Hepatocyte (in vitro differentiated cells): ENCODE measurements at regions not wholly inside any gene's neighbourhood (a gene's known extent, or its start where the extent isn't known, plus 50 kb on each side); places are given as distances from the start of the nearest gene placed in this dataset.
A peak's percentile ranks its signal among the peaks of the same experiment; 100 is the strongest.

ENCODE experiments used
- DNase-seq: peaks from one replicate; pipeline ENCODE4 v3.0.0-alpha.2; 2016; ENCODE audit warnings: low spot score
- H2AFZ ChIP-seq: fragments of 200-600 bp; sonication (generic); 2 replicates; pipeline ENCODE4 v1.6.0; 2016; ENCODE audit warnings: antibody characterized with exemption, mild to moderate bottlenecking
- H3K27ac ChIP-seq: fragments of 200-600 bp; sonication (generic); 2 replicates; pipeline ENCODE4 v1.5.1; 2016; ENCODE audit warnings: mild to moderate bottlenecking
- H3K27me3 ChIP-seq: fragments of 200-600 bp; sonication (generic); 2 replicates; pipeline ENCODE4 v1.6.1; 2016
- H3K36me3 ChIP-seq: fragments of 200-600 bp; sonication (generic); replicated peaks from 2 replicates; pipeline ENCODE4 v1.5.1; 2016; ENCODE audit warnings: low read depth; ENCODE audit not compliant: insufficient read depth
- H3K4me1 ChIP-seq: fragments of 200-600 bp; sonication (generic); 2 replicates; pipeline ENCODE4 v1.5.1; 2016; ENCODE audit warnings: mild to moderate bottlenecking, moderate library complexity; ENCODE audit not compliant: insufficient read depth
- H3K4me2 ChIP-seq: fragments of 200-600 bp; sonication (generic); 2 replicates; pipeline ENCODE4 v1.6.0; 2016
- H3K4me3 ChIP-seq: fragments of 200-600 bp; sonication (generic); 2 replicates; pipeline ENCODE4 v1.5.1; 2016; ENCODE audit warnings: mild to moderate bottlenecking
- H3K79me2 ChIP-seq: fragments of 200-600 bp; sonication (generic); 2 replicates; pipeline ENCODE4 v1.6.0; 2017; ENCODE audit warnings: mild to moderate bottlenecking
- H3K9me2 ChIP-seq: fragments of 200-600 bp; sonication (generic); replicated peaks from 2 replicates; pipeline ENCODE4 v1.6.0; 2017; ENCODE audit warnings: mild to moderate bottlenecking; ENCODE audit not compliant: insufficient read depth
- H3K9me3 ChIP-seq: fragments of 200-600 bp; sonication (generic); 2 replicates; pipeline ENCODE4 v1.5.1; 2016; ENCODE audit warnings: low read depth, mild to moderate bottlenecking
- H4K20me1 ChIP-seq: fragments of 200-600 bp; sonication (generic); 2 replicates; pipeline ENCODE4 v1.6.0; 2016; ENCODE audit warnings: mild to moderate bottlenecking; ENCODE audit not compliant: insufficient read depth, poor library complexity, severe bottlenecking
- EZH2 ChIP-seq: fragments of 200-600 bp; sonication (generic); IDR thresholded peaks from 2 replicates; pipeline ENCODE4 v1.6.1; 2016; ENCODE audit warnings: antibody characterized with exemption, mild to moderate bottlenecking, borderline replicate concordance
- EZH2phosphoT487 ChIP-seq: fragments of 200-600 bp; sonication (generic); IDR thresholded peaks from one replicate; pipeline ENCODE4 v1.6.1; 2018; ENCODE audit warnings: antibody characterized with exemption, mild to moderate bottlenecking, low read depth, moderate library complexity; ENCODE audit not compliant: unreplicated experiment, severe bottlenecking
- WGBS: methylation state at CpG from one replicate; pipeline ENCODE4 v1.1.6; 2016; ENCODE audit warnings: low lambda C conversion rate; ENCODE audit errors: missing lambda C conversion rate; 5-methylcytosine and 5-hydroxymethylcytosine counted together
- TF ChIP-seq, protein P1 (sequence below): fragments of 200-600 bp; sonication (generic); IDR thresholded peaks from 2 replicates; pipeline ENCODE4 v1.5.1; 2016; ENCODE audit warnings: antibody characterized with exemption, mild to moderate bottlenecking; ENCODE audit not compliant: poor library complexity

DNA sequence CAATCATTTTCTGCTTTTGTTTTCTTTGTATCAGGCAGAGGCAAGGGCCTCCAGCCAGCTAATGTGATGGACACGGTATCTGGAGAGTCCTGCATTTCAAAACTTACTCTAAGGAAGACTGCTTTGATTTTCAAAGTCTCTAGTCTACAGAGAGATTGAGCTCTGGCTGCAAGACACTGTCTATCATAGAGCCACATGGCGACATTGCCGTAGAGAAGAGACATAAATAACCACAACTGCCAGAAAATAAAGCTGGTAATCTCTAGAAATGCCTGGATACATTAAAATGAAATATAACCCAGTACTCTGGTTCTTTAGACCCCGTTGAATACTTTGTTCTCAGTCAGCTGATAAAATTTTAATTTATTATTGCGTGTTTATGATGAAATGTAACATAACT lies 90.8 kb downstream of the OTUD1 start:
- no peak for DNase-seq
- Histone ChIP-seq H2AFZ (no peak overlapping the region), H3K4me3 (no peak overlapping the region), H3K27me3 (peaks cover 8% of the 10 kb centered on the region), H4K20me1 (no peaks in the 10 kb centered on the region), H3K9me2 (no peaks in the 10 kb centered on the region), H3K79me2 (no peaks in the 10 kb centered on the region), H3K4me2 (no peak overlapping the region), H3K36me3 (no peaks in the 10 kb centered on the region), H3K4me1 (no peaks in the 10 kb centered on the region), H3K9me3 (no peaks in the 10 kb centered on the region), H3K27ac (no peak overlapping the region)
- WGBS: 67% methylated on average over 5 of the region's 5 CpGs
- TF ChIP-seq, protein P1, sequence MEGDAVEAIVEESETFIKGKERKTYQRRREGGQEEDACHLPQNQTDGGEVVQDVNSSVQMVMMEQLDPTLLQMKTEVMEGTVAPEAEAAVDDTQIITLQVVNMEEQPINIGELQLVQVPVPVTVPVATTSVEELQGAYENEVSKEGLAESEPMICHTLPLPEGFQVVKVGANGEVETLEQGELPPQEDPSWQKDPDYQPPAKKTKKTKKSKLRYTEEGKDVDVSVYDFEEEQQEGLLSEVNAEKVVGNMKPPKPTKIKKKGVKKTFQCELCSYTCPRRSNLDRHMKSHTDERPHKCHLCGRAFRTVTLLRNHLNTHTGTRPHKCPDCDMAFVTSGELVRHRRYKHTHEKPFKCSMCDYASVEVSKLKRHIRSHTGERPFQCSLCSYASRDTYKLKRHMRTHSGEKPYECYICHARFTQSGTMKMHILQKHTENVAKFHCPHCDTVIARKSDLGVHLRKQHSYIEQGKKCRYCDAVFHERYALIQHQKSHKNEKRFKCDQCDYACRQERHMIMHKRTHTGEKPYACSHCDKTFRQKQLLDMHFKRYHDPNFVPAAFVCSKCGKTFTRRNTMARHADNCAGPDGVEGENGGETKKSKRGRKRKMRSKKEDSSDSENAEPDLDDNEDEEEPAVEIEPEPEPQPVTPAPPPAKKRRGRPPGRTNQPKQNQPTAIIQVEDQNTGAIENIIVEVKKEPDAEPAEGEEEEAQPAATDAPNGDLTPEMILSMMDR: no peak
- TF ChIP-seq EZH2: no peak
- TF ChIP-seq EZH2phosphoT487: no peak

DNA sequence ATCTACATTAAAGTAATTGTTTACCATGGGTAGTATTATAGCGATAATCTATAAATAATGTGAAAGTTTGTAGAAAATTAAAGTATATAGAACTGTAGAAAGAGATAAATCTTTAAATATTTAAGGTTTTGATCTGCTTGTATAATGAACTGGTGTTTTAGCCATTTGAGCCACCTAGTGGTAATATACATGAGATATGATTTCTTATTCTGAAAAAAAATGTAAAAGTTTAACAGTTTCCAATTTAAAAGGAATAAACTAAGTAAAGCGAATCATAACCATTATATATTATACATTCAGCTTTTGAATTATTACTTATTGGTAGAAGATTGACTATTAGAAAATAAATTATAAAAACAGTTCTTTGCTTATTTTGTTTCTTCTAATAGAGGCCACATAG lies 91.2 kb downstream of the OTUD1 start:
- H3K9me3 ChIP-seq: no peaks in the 10 kb centered on the region
- TF ChIP-seq, protein P1: peak; percentile 49
- no peak for TF ChIP-seq EZH2
- no peaks in the 10 kb centered on the region for H3K4me1 ChIP-seq
- no peak overlapping the region for H2AFZ ChIP-seq
- no peaks in the 10 kb centered on the region for H4K20me1 ChIP-seq
- H3K27ac ChIP-seq: no peak overlapping the region
- no peak for DNase-seq
- H3K27me3 ChIP-seq: peaks cover 11% of the 10 kb centered on the region
- no peaks in the 10 kb centered on the region for H3K9me2 ChIP-seq
- H3K36me3 ChIP-seq: no peaks in the 10 kb centered on the region
- H3K4me2 ChIP-seq: no peak overlapping the region
- H3K4me3 ChIP-seq: no peak overlapping the region
- WGBS: 88% methylated on average over 2 of the region's 2 CpGs
- H3K79me2 ChIP-seq: no peaks in the 10 kb centered on the region

DNA sequence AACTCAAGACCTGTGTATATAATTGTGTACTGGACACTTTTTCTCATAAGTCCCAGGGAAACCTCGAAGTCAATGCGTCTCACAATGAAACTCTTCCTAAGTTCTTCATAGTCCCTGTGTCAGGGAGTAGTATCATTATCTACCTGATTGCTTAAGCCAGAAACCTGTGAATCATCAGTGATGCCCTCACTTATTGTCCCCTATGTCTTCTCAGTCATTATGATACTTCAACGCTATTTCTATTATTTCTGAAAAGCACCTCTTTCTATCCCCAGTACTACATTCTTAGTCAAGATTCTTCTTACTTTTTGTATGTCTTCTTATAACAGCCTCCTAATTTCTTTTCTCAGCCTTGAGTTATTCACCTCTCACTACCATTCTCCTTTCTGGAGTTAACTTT lies 94.3 kb downstream of the OTUD1 start:
- 87% methylated on average over 3 of the region's 3 CpGs for WGBS
- no peak overlapping the region for H3K27ac ChIP-seq
- H3K9me3 ChIP-seq: no peaks in the 10 kb centered on the region
- DNase-seq: no peak
- no peaks in the 10 kb centered on the region for H3K79me2 ChIP-seq
- no peak overlapping the region for H3K4me3 ChIP-seq
- H3K4me2 ChIP-seq: no peak overlapping the region
- H4K20me1 ChIP-seq: no peaks in the 10 kb centered on the region
- no peaks in the 10 kb centered on the region for H3K9me2 ChIP-seq
- no peaks in the 10 kb centered on the region for H3K36me3 ChIP-seq
- H2AFZ ChIP-seq: no peak overlapping the region
- H3K4me1 ChIP-seq: no peaks in the 10 kb centered on the region
- peaks cover 11% of the 10 kb centered on the region for H3K27me3 ChIP-seq
- TF ChIP-seq, protein P1: no peak
- TF ChIP-seq EZH2phosphoT487 (no peak), EZH2 (no peak)

DNA sequence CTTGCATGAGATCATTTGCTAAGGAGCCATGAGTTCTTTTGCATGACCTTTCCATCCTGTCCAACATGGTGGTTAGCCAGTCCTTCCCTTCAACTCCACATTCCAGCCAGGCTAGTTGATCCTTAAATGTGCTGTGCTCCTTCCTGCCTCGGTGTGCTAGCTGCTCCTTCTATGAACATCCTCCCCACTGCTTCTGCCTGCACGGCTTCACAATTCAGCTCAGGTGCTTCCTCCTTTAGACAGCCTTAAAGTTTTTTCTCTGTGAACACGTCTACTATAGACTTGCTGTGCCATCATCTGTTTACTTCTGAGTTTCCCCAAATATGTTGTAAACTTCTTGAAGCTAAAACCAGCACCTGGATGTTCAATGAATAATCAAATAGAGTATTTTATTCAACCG lies 95.5 kb downstream of the OTUD1 start:
- H3K79me2 ChIP-seq: no peaks in the 10 kb centered on the region
- H3K9me2 ChIP-seq: no peaks in the 10 kb centered on the region
- H3K4me1 ChIP-seq: peaks cover 3% of the 10 kb centered on the region
- H3K27ac ChIP-seq: no peak overlapping the region
- no peak overlapping the region for H2AFZ ChIP-seq
- peaks cover 11% of the 10 kb centered on the region for H3K27me3 ChIP-seq
- H3K36me3 ChIP-seq: no peaks in the 10 kb centered on the region
- H3K9me3 ChIP-seq: no peaks in the 10 kb centered on the region
- no peak overlapping the region for H3K4me3 ChIP-seq
- 81% methylated on average over 4 of the region's 4 CpGs for WGBS
- DNase-seq: no peak
- no peaks in the 10 kb centered on the region for H4K20me1 ChIP-seq
- no peak overlapping the region for H3K4me2 ChIP-seq
- TF ChIP-seq EZH2: no peak
- TF ChIP-seq EZH2phosphoT487: no peak
- TF ChIP-seq, protein P1: no peak
